Endothelial cell (in vitro differentiated cells): ENCODE measurements at regions not wholly inside any gene's neighbourhood (a gene's known extent, or its start where the extent isn't known, plus 50 kb on each side); places are given as distances from the start of the nearest gene placed in this dataset.

Experiments used
- DNase-seq: peaks from one replicate; pipeline ENCODE4 v3.0.0; 2021; ENCODE audit warnings: low spot score
- H3K27ac Mint-ChIP-seq: one replicate; pipeline ENCODE4 v1.8.0; 2021; ENCODE audit warnings: mixed read lengths, inconsistent platforms; ENCODE audit not compliant: unreplicated experiment
- H3K27me3 Mint-ChIP-seq: one replicate; pipeline ENCODE4 v1.8.0; 2021; ENCODE audit warnings: mild to moderate bottlenecking, moderate library complexity, mixed read lengths, inconsistent platforms; ENCODE audit not compliant: unreplicated experiment
- H3K36me3 Mint-ChIP-seq: one replicate; pipeline ENCODE4 v1.8.0; 2021; ENCODE audit warnings: mild to moderate bottlenecking, low read depth, mixed read lengths, inconsistent platforms; ENCODE audit not compliant: unreplicated experiment
- H3K4me1 Mint-ChIP-seq: one replicate; pipeline ENCODE4 v1.8.0; 2021; ENCODE audit warnings: mild to moderate bottlenecking, mixed read lengths, inconsistent platforms; ENCODE audit not compliant: unreplicated experiment
- H3K4me3 Mint-ChIP-seq: one replicate; pipeline ENCODE4 v1.8.0; 2021; ENCODE audit warnings: mild to moderate bottlenecking, mixed read lengths, inconsistent platforms; ENCODE audit not compliant: unreplicated experiment
- H3K9me3 Mint-ChIP-seq: one replicate; pipeline ENCODE4 v1.8.0; 2021; ENCODE audit warnings: mixed read lengths, inconsistent platforms; ENCODE audit not compliant: unreplicated experiment
- TF ChIP-seq, protein P1 (sequence below): fragments of 200-600 bp; sonication (generic); IDR thresholded peaks from one replicate; pipeline ENCODE4 v1.5.0; 2021; ENCODE audit warnings: antibody characterized with exemption; ENCODE audit not compliant: unreplicated experiment

DNA sequence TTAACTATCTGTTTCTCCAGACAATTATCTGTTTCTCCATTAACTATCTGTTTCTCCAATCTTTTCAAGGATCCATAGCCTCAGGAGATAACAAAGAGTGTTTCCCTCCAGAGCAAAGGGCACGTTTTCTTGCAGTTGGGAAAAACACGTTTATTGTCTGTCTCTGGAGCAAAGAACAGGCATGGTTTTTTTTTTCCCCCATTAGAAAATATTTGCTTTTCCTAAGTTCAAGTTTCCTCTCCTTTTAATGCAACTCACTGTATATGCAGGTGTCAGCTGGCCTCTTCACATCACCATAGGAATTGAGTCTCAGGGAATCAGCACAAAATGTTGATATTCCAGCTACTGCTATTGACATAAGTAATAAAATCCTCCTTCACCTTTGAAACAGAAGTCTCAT lies 984.4 kb downstream of the RAB28 start:
- no peaks in the 10 kb centered on the region for H3K9me3 Mint-ChIP-seq
- H3K27ac Mint-ChIP-seq, result no peak overlapping the region
- TF ChIP-seq, protein P1, sequence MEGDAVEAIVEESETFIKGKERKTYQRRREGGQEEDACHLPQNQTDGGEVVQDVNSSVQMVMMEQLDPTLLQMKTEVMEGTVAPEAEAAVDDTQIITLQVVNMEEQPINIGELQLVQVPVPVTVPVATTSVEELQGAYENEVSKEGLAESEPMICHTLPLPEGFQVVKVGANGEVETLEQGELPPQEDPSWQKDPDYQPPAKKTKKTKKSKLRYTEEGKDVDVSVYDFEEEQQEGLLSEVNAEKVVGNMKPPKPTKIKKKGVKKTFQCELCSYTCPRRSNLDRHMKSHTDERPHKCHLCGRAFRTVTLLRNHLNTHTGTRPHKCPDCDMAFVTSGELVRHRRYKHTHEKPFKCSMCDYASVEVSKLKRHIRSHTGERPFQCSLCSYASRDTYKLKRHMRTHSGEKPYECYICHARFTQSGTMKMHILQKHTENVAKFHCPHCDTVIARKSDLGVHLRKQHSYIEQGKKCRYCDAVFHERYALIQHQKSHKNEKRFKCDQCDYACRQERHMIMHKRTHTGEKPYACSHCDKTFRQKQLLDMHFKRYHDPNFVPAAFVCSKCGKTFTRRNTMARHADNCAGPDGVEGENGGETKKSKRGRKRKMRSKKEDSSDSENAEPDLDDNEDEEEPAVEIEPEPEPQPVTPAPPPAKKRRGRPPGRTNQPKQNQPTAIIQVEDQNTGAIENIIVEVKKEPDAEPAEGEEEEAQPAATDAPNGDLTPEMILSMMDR, result no peak
- no peaks in the 10 kb centered on the region for H3K4me1 Mint-ChIP-seq
- DNase-seq, result no peak
- no peaks in the 10 kb centered on the region for H3K36me3 Mint-ChIP-seq
- no peak overlapping the region for H3K4me3 Mint-ChIP-seq
- no peaks in the 10 kb centered on the region for H3K27me3 Mint-ChIP-seq

- Mint-ChIP-seq H3K9me3 (no peaks in the 10 kb centered on the region), H3K4me3 (no peak overlapping the region), H3K4me1 (no peaks in the 10 kb centered on the region), H3K27me3 (no peaks in the 10 kb centered on the region), H3K27ac (no peak overlapping the region), H3K36me3 (no peaks in the 10 kb centered on the region)
- TF ChIP-seq, protein P1, result no peak
- no peak for DNase-seq
Measured at GRCh38 chr4:12495211-12495610, 988.9 kb downstream of the RAB28 start.

DNA sequence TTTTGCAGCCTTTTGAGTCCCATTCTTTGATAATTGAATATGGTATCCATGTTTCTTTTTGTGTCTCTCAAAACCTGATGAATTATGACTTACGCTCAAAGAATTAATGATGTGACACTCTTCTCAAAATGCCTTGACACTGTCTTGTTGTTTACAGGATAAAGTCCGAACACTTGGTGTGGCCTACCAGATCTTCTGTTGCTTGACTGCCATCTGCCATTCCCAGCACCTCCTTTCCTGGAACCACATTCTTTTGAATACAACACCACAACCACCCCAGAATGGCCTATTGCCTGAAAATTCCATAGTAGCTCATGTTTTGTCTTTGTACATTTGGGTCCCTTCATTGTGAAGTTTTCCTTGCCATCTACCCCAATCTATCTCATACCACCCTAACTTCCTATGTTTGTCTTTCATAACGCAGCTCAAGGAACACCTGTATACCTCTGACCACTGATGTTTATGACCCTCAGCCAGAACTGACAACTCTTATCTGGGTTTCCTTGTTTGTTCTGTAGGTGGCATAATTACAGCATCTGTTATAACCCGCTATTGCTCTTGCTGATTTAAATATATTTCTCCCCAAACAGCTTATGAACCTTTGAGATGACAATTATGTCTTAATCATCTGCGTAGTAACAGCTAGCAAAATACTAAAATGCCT lies 991.3 kb downstream of the RAB28 start:
- H3K4me1 Mint-ChIP-seq, result no peaks in the 10 kb centered on the region
- TF ChIP-seq, protein P1, result no peak
- no peaks in the 10 kb centered on the region for H3K27me3 Mint-ChIP-seq
- no peak overlapping the region for H3K4me3 Mint-ChIP-seq
- DNase-seq, result no peak
- no peaks in the 10 kb centered on the region for H3K36me3 Mint-ChIP-seq
- no peaks in the 10 kb centered on the region for H3K9me3 Mint-ChIP-seq
- H3K27ac Mint-ChIP-seq, result no peak overlapping the region

- TF ChIP-seq, protein P1, result no peak
- no peak for DNase-seq
- H3K27ac Mint-ChIP-seq, result no peak overlapping the region
Measured at GRCh38 chr4:12488672-12489071, 995.5 kb downstream of the RAB28 start.

GRCh38 chr4:12487000-12487399 lies 997.1 kb downstream of the RAB28 start:
- no peak for DNase-seq
- H3K27ac Mint-ChIP-seq, result no peak overlapping the region
- no peak overlapping the region for H3K4me3 Mint-ChIP-seq
- TF ChIP-seq, protein P1, result no peak
- H3K9me3 Mint-ChIP-seq, result no peaks in the 10 kb centered on the region
- H3K27me3 Mint-ChIP-seq, result no peaks in the 10 kb centered on the region
- no peaks in the 10 kb centered on the region for H3K36me3 Mint-ChIP-seq
- no peaks in the 10 kb centered on the region for H3K4me1 Mint-ChIP-seq

More at GRCh38 chr4:12488672-12489071, 995.5 kb downstream of the RAB28 start:
- H3K4me3 Mint-ChIP-seq, result no peak overlapping the region
- no peaks in the 10 kb centered on the region for H3K27me3 Mint-ChIP-seq
- H3K9me3 Mint-ChIP-seq, result no peaks in the 10 kb centered on the region
- H3K36me3 Mint-ChIP-seq, result no peaks in the 10 kb centered on the region
- no peaks in the 10 kb centered on the region for H3K4me1 Mint-ChIP-seq
